C4-2B (cell line): ENCODE measurements at regions not wholly inside any gene's neighbourhood (a gene's known extent, or its start where the extent isn't known, plus 50 kb on each side); places are given as distances from the start of the nearest gene placed in this dataset.

Experiments
- ZFX ChIP-seq: fragments of 450-650 bp; IDR thresholded peaks from 2 replicates; pipeline ENCODE4 v1.6.1; 2017
- TF ChIP-seq, protein P1 (sequence below): fragments of 450-650 bp; conservative IDR thresholded peaks from 2 replicates; pipeline ENCODE4 v1.5.1; 2017; ENCODE audit warnings: mild to moderate bottlenecking

DNA sequence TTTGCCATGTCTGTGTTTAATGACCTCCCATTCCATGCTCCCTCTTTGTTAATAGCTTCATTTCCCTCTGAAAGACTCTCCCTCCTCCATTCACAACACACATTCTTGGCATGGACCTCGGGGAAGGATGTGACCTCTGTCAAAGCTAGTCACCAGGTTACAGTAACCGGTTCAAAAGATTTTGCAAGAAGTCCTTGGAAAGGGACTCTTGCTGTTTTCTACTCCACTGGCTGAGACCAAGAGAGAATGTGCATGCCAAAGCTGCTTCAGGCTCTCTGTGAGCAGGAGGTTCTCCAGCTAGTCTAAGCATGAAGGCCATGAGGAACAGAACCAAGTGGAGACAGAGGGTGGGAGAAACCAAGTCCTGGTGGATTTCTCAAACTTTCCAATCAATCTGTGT is 732.6 kb downstream of the CCSER2 start:
- TF ChIP-seq, protein P1, sequence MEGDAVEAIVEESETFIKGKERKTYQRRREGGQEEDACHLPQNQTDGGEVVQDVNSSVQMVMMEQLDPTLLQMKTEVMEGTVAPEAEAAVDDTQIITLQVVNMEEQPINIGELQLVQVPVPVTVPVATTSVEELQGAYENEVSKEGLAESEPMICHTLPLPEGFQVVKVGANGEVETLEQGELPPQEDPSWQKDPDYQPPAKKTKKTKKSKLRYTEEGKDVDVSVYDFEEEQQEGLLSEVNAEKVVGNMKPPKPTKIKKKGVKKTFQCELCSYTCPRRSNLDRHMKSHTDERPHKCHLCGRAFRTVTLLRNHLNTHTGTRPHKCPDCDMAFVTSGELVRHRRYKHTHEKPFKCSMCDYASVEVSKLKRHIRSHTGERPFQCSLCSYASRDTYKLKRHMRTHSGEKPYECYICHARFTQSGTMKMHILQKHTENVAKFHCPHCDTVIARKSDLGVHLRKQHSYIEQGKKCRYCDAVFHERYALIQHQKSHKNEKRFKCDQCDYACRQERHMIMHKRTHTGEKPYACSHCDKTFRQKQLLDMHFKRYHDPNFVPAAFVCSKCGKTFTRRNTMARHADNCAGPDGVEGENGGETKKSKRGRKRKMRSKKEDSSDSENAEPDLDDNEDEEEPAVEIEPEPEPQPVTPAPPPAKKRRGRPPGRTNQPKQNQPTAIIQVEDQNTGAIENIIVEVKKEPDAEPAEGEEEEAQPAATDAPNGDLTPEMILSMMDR = no peak
- no peak for TF ChIP-seq ZFX
